Esophagus (tissue), 2 donors: ENCODE measurements at regions not wholly inside any gene's neighbourhood (a gene's known extent, or its start where the extent isn't known, plus 50 kb on each side); places are given as distances from the start of the nearest gene placed in this dataset.

ENCODE experiments used
- H3K27ac ChIP-seq, 2 donors: one replicate each; pipeline ENCODE4 v1.5.1; 2013; ENCODE audit warnings: low read depth in 2 of 2, mild to moderate bottlenecking in 2 of 2, inconsistent platforms in 1 of 2, low read length in 1 of 2, moderate library complexity in 1 of 2
- H3K27me3 ChIP-seq, 2 donors: one replicate each; pipeline ENCODE4 v1.6.1; 2013; ENCODE audit warnings: low read length in 2 of 2, control low read depth in 1 of 2, mild to moderate bottlenecking in 1 of 2; ENCODE audit not compliant: insufficient read depth in 2 of 2, control insufficient read depth in 1 of 2
- H3K36me3 ChIP-seq, 2 donors: one replicate each; pipeline ENCODE4 v1.6.1; 2013; ENCODE audit warnings: low read length in 1 of 2; ENCODE audit not compliant: control insufficient read depth in 2 of 2, insufficient read depth in 2 of 2
- H3K4me1 ChIP-seq, 2 donors: one replicate each; pipeline ENCODE4 v1.6.1; 2013; ENCODE audit warnings: low read length in 1 of 2; ENCODE audit not compliant: control insufficient read depth in 2 of 2, insufficient read depth in 2 of 2
- H3K4me3 ChIP-seq, 2 donors: one replicate each; pipeline ENCODE4 v1.5.1; 2013; ENCODE audit warnings: low read length in 2 of 2, mild to moderate bottlenecking in 2 of 2, low read depth in 1 of 2, moderate library complexity in 1 of 2
- H3K9me3 ChIP-seq, 2 donors: one replicate each; pipeline ENCODE4 v1.6.1; 2013; ENCODE audit warnings: mild to moderate bottlenecking in 2 of 2, low read depth in 1 of 2, low read length in 1 of 2, moderate library complexity in 1 of 2; ENCODE audit not compliant: control insufficient read depth in 2 of 2, insufficient read depth in 1 of 2
- WGBS, 2 donors: extraction: QIAGEN DNeasy Blood & Tissue Kit; methylation state at CpG; one replicate each; pipeline ENCODE4 v1.1.7; 2013; 5-methylcytosine and 5-hydroxymethylcytosine counted together
- donor health status: healthy with polysubstance abuse.
- donor health status: Bipolar disorder and iron deficiency.

GRCh38 chr5:98581112-98581997 is 192.1 kb upstream of the RGMB start:
- 68 to 76% methylated on average over 1 of the region's 1 CpG for WGBS, 2 donors
- Histone ChIP-seq H3K9me3 (no peaks in the 10 kb centered on the region), H3K27ac (no peak overlapping the region), H3K36me3 (no peaks in the 10 kb centered on the region), H3K27me3 (no peaks in the 10 kb centered on the region), H3K4me3 (no peak overlapping the region), H3K4me1 (no peaks in the 10 kb centered on the region)

GRCh38 chr5:98583586-98583985 is 189.9 kb upstream of the RGMB start:
- no peak overlapping the region for H3K27ac ChIP-seq
- H3K36me3 ChIP-seq = no peaks in the 10 kb centered on the region
- H3K27me3 ChIP-seq = no peaks in the 10 kb centered on the region
- no peaks in the 10 kb centered on the region for H3K4me1 ChIP-seq
- WGBS, 2 donors = 62 to 78% methylated on average over 2 of the region's 2 CpGs
- no peak overlapping the region for H3K4me3 ChIP-seq
- no peaks in the 10 kb centered on the region for H3K9me3 ChIP-seq

GRCh38 chr5:98585661-98586310 is 187.7 kb upstream of the RGMB start:
- H3K27me3 ChIP-seq = no peaks in the 10 kb centered on the region
- H3K4me1 ChIP-seq = no peaks in the 10 kb centered on the region
- no peak overlapping the region for H3K4me3 ChIP-seq
- H3K9me3 ChIP-seq = no peaks in the 10 kb centered on the region
- WGBS, 2 donors = 54 to 59% methylated on average over 3 of the region's 3 CpGs
- no peak overlapping the region for H3K27ac ChIP-seq
- H3K36me3 ChIP-seq = no peaks in the 10 kb centered on the region

GRCh38 chr5:98586581-98586980 is 186.9 kb upstream of the RGMB start:
- H3K4me1 ChIP-seq = no peaks in the 10 kb centered on the region
- WGBS, 2 donors = 71 to 74% methylated on average over 4 of the region's 4 CpGs
- no peak overlapping the region for H3K27ac ChIP-seq
- H3K9me3 ChIP-seq = no peaks in the 10 kb centered on the region
- no peaks in the 10 kb centered on the region for H3K36me3 ChIP-seq
- H3K27me3 ChIP-seq = no peaks in the 10 kb centered on the region
- no peak overlapping the region for H3K4me3 ChIP-seq

- H3K4me3 ChIP-seq = no peak overlapping the region
- 84 to 86% methylated on average over 5 of the region's 5 CpGs for WGBS, 2 donors
- no peaks in the 10 kb centered on the region for H3K9me3 ChIP-seq
- no peaks in the 10 kb centered on the region for H3K4me1 ChIP-seq
- no peak overlapping the region for H3K27ac ChIP-seq
- H3K36me3 ChIP-seq = no peaks in the 10 kb centered on the region
- no peaks in the 10 kb centered on the region for H3K27me3 ChIP-seq
Measured at GRCh38 chr5:98587166-98587565, 186.3 kb upstream of the RGMB start.

GRCh38 chr5:98588215-98588614 is 185.2 kb upstream of the RGMB start:
- no peaks in the 10 kb centered on the region for H3K9me3 ChIP-seq
- no peaks in the 10 kb centered on the region for H3K27me3 ChIP-seq
- WGBS, 2 donors = 40 to 43% methylated on average over 3 of the region's 3 CpGs
- no peaks in the 10 kb centered on the region for H3K36me3 ChIP-seq
- no peaks in the 10 kb centered on the region for H3K4me1 ChIP-seq
- no peak overlapping the region for H3K4me3 ChIP-seq
- no peak overlapping the region for H3K27ac ChIP-seq

- WGBS, 2 donors = 42 to 55% methylated on average over 4 of the region's 4 CpGs
- Histone ChIP-seq H3K27ac (no peak overlapping the region), H3K4me1 (no peaks in the 10 kb centered on the region), H3K36me3 (no peaks in the 10 kb centered on the region), H3K4me3 (no peak overlapping the region), H3K9me3 (peaks cover 0 to under 1% of the 10 kb centered on the region in 2 donors), H3K27me3 (no peaks in the 10 kb centered on the region)
Measured at GRCh38 chr5:98593418-98593817, 180.0 kb upstream of the RGMB start.

- Histone ChIP-seq H3K27me3 (no peaks in the 10 kb centered on the region), H3K9me3 (peaks cover 0 to 2% of the 10 kb centered on the region in 2 donors), H3K36me3 (no peaks in the 10 kb centered on the region), H3K4me1 (no peaks in the 10 kb centered on the region), H3K27ac (no peak overlapping the region), H3K4me3 (no peak overlapping the region)
- 64 to 71% methylated on average over 4 of the region's 4 CpGs for WGBS, 2 donors
Measured at GRCh38 chr5:98594098-98594497, 179.4 kb upstream of the RGMB start.

- WGBS, 2 donors = 91 to 93% methylated on average over 1 of the region's 1 CpG
Measured at GRCh38 chr5:98599016-98599415, 174.4 kb upstream of the RGMB start.

More at GRCh38 chr5:98599016-98599415, 174.4 kb upstream of the RGMB start:
- no peak overlapping the region for H3K4me3 ChIP-seq
- H3K36me3 ChIP-seq = no peaks in the 10 kb centered on the region
- H3K27me3 ChIP-seq = no peaks in the 10 kb centered on the region
- H3K9me3 ChIP-seq = peaks cover 0 to 2% of the 10 kb centered on the region in 2 donors
- H3K27ac ChIP-seq = no peak overlapping the region
- H3K4me1 ChIP-seq = no peaks in the 10 kb centered on the region
